ENCODE measurements at regions not wholly inside any gene's neighbourhood (a gene's known extent, or its start where the extent isn't known, plus 50 kb on each side); places are given as distances from the start of the nearest gene placed in this dataset.

GRCh38 chr16:72394526-72394925 is 222.6 kb upstream of the PMFBP1 start:
- no peaks in the 10 kb centered on the region for H3K27me3 ChIP-seq (ENCODE audit: insufficient read depth, poor library complexity, severe bottlenecking)
- H3K4me3 ChIP-seq (replicated peaks; ENCODE audit: insufficient read depth, low read length), result no peak overlapping the region
- TF ChIP-seq CTCF (IDR thresholded peaks at IDR 0.05; ENCODE audit: insufficient read depth, low read length) (no peak), SPI1 (IDR thresholded peaks at IDR 0.05; ENCODE audit: borderline replicate concordance, low read depth) (no peak), REST (IDR thresholded peaks at IDR 0.05; ENCODE audit: insufficient replicate concordance, low read depth) (no peak), POLR2AphosphoS5 (IDR thresholded peaks at IDR 0.05; ENCODE audit: low read depth) (no peak), GABPA (IDR thresholded peaks at IDR 0.05; ENCODE audit: low read depth) (no peak)
- DNase-seq (ENCODE audit: low read depth in 1 of 2, low spot score in 1 of 2), result no peak
- H3K27ac ChIP-seq (replicated peaks), result no peak overlapping the region

- no peak for TF ChIP-seq CTCF (IDR thresholded peaks at IDR 0.05; ENCODE audit: insufficient read depth, low read length)
- no peak for TF ChIP-seq REST (IDR thresholded peaks at IDR 0.05; ENCODE audit: insufficient replicate concordance, low read depth)
- no peak for TF ChIP-seq SPI1 (IDR thresholded peaks at IDR 0.05; ENCODE audit: borderline replicate concordance, low read depth)
- TF ChIP-seq GABPA (IDR thresholded peaks at IDR 0.05; ENCODE audit: low read depth), result no peak
- TF ChIP-seq POLR2AphosphoS5 (IDR thresholded peaks at IDR 0.05; ENCODE audit: low read depth), result no peak
Measured at GRCh38 chr16:72389791-72390190, 217.8 kb upstream of the PMFBP1 start.

GRCh38 chr16:72388007-72388406 is 216.1 kb upstream of the PMFBP1 start:
- no peak overlapping the region for H3K27ac ChIP-seq (replicated peaks)
- no peak overlapping the region for H3K4me3 ChIP-seq (replicated peaks; ENCODE audit: insufficient read depth, low read length)
- no peak for TF ChIP-seq CTCF (IDR thresholded peaks at IDR 0.05; ENCODE audit: insufficient read depth, low read length)
- H3K27me3 ChIP-seq (ENCODE audit: insufficient read depth, poor library complexity, severe bottlenecking), result no peaks in the 10 kb centered on the region
- DNase-seq (ENCODE audit: low read depth in 1 of 2, low spot score in 1 of 2), result no peak

More at GRCh38 chr16:72389791-72390190, 217.8 kb upstream of the PMFBP1 start:
- DNase-seq (ENCODE audit: low read depth in 1 of 2, low spot score in 1 of 2), result no peak
- Histone ChIP-seq H3K27ac (replicated peaks) (no peak overlapping the region), H3K27me3 (ENCODE audit: insufficient read depth, poor library complexity, severe bottlenecking) (no peaks in the 10 kb centered on the region), H3K4me3 (replicated peaks; ENCODE audit: insufficient read depth, low read length) (no peak overlapping the region)

GRCh38 chr16:72384651-72385050 is 212.7 kb upstream of the PMFBP1 start:
- DNase-seq (ENCODE audit: low read depth in 1 of 2, low spot score in 1 of 2), result no peak
- Histone ChIP-seq H3K27ac (replicated peaks) (no peak overlapping the region), H3K27me3 (ENCODE audit: insufficient read depth, poor library complexity, severe bottlenecking) (no peaks in the 10 kb centered on the region), H3K4me3 (replicated peaks; ENCODE audit: insufficient read depth, low read length) (no peak overlapping the region)
- TF ChIP-seq GABPA (IDR thresholded peaks at IDR 0.05; ENCODE audit: low read depth) (no peak), CTCF (IDR thresholded peaks at IDR 0.05; ENCODE audit: insufficient read depth, low read length) (no peak), REST (IDR thresholded peaks at IDR 0.05; ENCODE audit: insufficient replicate concordance, low read depth) (no peak), POLR2AphosphoS5 (IDR thresholded peaks at IDR 0.05; ENCODE audit: low read depth) (no peak), SPI1 (IDR thresholded peaks at IDR 0.05; ENCODE audit: borderline replicate concordance, low read depth) (no peak)

All from HL-60 (cell line).